ENCODE measurements at regions not wholly inside any gene's neighbourhood (a gene's known extent, or its start where the extent isn't known, plus 50 kb on each side); places are given as distances from the start of the nearest gene placed in this dataset.

DNA sequence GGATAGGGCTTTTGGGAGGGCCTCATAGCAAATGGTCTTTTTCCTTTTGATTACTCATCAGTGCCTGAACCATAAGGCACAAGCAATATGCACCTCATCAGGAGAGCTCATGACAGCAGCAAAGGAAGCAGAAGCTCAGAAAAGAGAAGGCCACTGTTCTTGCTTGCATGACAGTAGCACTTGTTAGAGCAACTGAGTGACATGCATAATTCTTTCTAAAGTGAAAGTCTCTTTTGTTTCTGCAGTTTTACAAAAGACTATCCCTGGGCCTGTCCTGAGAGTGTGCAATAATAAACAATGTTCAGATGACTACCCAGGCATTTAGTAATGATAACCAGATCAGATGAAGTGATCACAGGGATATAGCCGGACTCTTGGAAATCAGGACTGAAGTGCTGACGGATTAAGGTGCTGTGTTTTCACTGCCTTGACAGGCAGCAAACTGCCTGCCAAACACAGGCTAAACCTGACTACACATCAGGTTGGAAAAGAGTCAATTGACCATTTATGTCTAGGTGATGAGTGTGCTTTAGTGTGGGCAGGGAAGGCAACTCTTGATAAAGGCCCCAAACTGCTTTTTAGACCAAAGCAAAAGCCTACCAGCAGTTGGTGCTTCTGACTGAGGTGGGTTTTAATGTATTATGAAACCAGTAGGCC is 1860.3 kb downstream of the TP53TG3F start:
- no peaks in the 10 kb centered on the region for H3K4me1 ChIP-seq
- TF ChIP-seq POLR2A (IDR thresholded peaks at IDR 0.05) = no peak
- TF ChIP-seq POLR2AphosphoS5 (IDR thresholded peaks at IDR 0.05) = no peak
- TF ChIP-seq, protein P1, sequence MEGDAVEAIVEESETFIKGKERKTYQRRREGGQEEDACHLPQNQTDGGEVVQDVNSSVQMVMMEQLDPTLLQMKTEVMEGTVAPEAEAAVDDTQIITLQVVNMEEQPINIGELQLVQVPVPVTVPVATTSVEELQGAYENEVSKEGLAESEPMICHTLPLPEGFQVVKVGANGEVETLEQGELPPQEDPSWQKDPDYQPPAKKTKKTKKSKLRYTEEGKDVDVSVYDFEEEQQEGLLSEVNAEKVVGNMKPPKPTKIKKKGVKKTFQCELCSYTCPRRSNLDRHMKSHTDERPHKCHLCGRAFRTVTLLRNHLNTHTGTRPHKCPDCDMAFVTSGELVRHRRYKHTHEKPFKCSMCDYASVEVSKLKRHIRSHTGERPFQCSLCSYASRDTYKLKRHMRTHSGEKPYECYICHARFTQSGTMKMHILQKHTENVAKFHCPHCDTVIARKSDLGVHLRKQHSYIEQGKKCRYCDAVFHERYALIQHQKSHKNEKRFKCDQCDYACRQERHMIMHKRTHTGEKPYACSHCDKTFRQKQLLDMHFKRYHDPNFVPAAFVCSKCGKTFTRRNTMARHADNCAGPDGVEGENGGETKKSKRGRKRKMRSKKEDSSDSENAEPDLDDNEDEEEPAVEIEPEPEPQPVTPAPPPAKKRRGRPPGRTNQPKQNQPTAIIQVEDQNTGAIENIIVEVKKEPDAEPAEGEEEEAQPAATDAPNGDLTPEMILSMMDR (IDR thresholded peaks at IDR 0.05) = no peak
- no peak for TF ChIP-seq EP300 (IDR thresholded peaks at IDR 0.05)
- H3K9me3 ChIP-seq = peaks cover 0 to 4% (median 0%) of the 10 kb centered on the region in 4 donors
- no peak overlapping the region for H3K27ac ChIP-seq
- H3K36me3 ChIP-seq = no peaks in the 10 kb centered on the region
- no peaks in the 10 kb centered on the region for H3K27me3 ChIP-seq
- WGBS, 2 donors = 54 to 65% methylated on average over 2 of the region's 2 CpGs
- no peak for DNase-seq
- intact Hi-C loops (cut with DNase I) = no loop called here
- no peak overlapping the region for H3K4me3 ChIP-seq

DNA sequence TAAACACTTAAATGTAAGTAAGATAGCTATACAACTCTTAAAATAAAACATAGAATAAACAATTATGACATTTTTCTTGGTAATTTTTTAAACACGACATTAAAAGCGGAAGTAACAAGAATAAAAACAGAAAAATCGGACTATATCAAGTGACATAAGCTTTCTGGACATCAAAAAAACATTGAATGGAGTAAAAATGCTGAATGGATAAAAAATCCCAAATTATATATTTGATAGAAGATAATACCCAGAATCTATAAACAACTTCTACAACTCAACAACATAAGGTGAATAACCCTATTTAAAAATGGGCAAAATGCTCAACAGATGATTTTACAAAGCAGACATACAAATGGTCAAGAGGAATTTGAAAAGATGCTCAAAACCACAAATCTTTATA is 1866.5 kb downstream of the TP53TG3F start:
- Histone ChIP-seq H3K9me3 (no peaks in the 10 kb centered on the region), H3K27ac (no peak overlapping the region), H3K4me3 (no peak overlapping the region), H3K27me3 (no peaks in the 10 kb centered on the region), H3K36me3 (no peaks in the 10 kb centered on the region), H3K4me1 (no peaks in the 10 kb centered on the region)
- 66 to 73% methylated on average over 3 of the region's 3 CpGs for WGBS, 2 donors
- no peak for DNase-seq
- TF ChIP-seq EP300 (IDR thresholded peaks at IDR 0.05) = no peak
- TF ChIP-seq, protein P1 (IDR thresholded peaks at IDR 0.05) = no peak
- TF ChIP-seq POLR2A (IDR thresholded peaks at IDR 0.05) = no peak
- TF ChIP-seq POLR2AphosphoS5 (IDR thresholded peaks at IDR 0.05) = no peak
- intact Hi-C loops (cut with DNase I) = no loop called here

DNA sequence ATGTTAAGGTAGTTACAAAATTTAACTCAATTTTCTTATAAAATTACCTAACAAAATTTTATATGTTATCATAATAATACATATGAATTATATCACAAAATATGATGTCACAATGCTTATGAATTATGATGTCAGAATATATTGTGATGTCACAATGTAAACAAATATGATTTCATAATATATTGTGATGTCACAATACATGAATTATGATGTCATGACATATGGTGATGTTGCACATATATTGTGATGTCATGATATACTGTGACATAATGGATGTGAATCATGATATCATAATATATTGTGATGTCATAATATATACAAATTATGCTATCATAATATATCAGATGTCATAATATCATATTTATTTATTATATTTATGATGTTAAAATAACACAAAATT is 1879.9 kb downstream of the TP53TG3F start:
- TF ChIP-seq, protein P1 (IDR thresholded peaks at IDR 0.05) = no peak
- TF ChIP-seq POLR2A (IDR thresholded peaks at IDR 0.05) = no peak
- no peak for TF ChIP-seq EP300 (IDR thresholded peaks at IDR 0.05)
- TF ChIP-seq POLR2AphosphoS5 (IDR thresholded peaks at IDR 0.05) = no peak
- intact Hi-C loops (cut with DNase I) = no loop called here
- no peak for DNase-seq
- Histone ChIP-seq H3K9me3 (peaks cover 0 to 4% (median 1%) of the 10 kb centered on the region in 4 donors), H3K4me1 (no peaks in the 10 kb centered on the region), H3K36me3 (no peaks in the 10 kb centered on the region), H3K4me3 (no peak overlapping the region), H3K27ac (no peak overlapping the region), H3K27me3 (no peaks in the 10 kb centered on the region)

DNA sequence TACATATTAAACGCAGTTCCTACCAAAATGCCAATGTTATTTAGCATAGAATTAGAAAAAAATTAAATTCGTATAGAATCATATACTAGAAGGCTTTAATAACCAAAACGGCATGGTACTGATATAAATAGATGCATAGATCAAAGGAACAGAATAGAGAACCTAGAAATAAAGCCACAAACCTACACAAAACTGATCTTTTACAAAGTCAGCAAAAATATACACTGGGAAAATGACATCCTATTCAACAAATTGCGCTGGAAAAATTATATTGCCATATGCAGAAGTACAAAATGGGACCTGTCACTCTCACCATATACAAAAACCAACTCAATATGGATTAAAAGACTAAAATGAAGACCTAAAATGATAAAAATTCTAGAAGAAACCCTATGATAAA is 1882.6 kb downstream of the TP53TG3F start:
- Histone ChIP-seq H3K27ac (no peak overlapping the region), H3K4me3 (no peak overlapping the region), H3K4me1 (no peaks in the 10 kb centered on the region), H3K27me3 (no peaks in the 10 kb centered on the region), H3K36me3 (no peaks in the 10 kb centered on the region), H3K9me3 (peaks cover 0 to 4% (median 1%) of the 10 kb centered on the region in 4 donors)
- 43 to 45% methylated on average over 4 of the region's 4 CpGs for WGBS, 2 donors
- no peak for DNase-seq
- intact Hi-C loops (cut with DNase I) = no loop called here
- TF ChIP-seq POLR2AphosphoS5 (IDR thresholded peaks at IDR 0.05) (no peak), EP300 (IDR thresholded peaks at IDR 0.05) (no peak), POLR2A (IDR thresholded peaks at IDR 0.05) (no peak)
- TF ChIP-seq, protein P1 (IDR thresholded peaks at IDR 0.05) = no peak

Data from sigmoid colon (tissue), 6 donors.